VCaP (cell line): ENCODE measurements at regions not wholly inside any gene's neighbourhood (a gene's known extent, or its start where the extent isn't known, plus 50 kb on each side); places are given as distances from the start of the nearest gene placed in this dataset.
A peak's percentile ranks its signal among the peaks of the same experiment; 100 is the strongest.

Experiments used
- H3K27ac ChIP-seq: fragments of 450-650 bp; 2 replicates; pipeline ENCODE4 v1.5.1; 2017
- TF ChIP-seq, protein P1 (sequence below): fragments of 450-650 bp; conservative IDR thresholded peaks from 2 replicates; pipeline ENCODE4 v1.5.1; 2017; ENCODE audit warnings: mild to moderate bottlenecking, moderate library complexity

DNA sequence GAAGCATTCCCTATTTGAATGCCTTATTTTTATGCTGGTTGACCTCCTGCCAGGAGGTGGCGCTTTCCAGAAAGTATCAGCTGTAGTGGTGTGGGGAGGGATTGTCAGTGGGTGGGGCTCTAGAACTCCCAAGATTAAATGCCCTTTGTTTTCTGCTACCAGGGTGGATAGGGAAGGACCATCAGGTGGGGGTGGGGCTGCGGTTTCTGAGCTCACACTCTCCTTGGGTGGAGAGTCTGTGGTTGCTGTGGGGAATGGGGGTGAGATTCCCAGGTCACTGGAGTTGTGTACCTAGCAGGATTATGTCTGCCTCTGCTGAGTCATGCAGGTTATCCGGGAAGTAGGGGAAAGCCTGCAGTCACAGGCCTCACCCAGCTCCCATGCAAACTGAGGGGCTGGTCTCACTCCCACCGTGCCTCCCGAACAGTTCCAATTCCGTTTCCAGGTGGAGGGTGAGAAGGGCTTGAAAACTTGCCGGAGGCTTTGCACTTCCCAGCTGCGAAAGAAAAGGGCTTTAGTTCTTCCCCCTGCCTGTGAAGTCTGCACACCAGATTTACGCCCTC lies 68.3 kb downstream of the ALG10B start:
- H3K27ac ChIP-seq, result no peak overlapping the region
- TF ChIP-seq, protein P1, sequence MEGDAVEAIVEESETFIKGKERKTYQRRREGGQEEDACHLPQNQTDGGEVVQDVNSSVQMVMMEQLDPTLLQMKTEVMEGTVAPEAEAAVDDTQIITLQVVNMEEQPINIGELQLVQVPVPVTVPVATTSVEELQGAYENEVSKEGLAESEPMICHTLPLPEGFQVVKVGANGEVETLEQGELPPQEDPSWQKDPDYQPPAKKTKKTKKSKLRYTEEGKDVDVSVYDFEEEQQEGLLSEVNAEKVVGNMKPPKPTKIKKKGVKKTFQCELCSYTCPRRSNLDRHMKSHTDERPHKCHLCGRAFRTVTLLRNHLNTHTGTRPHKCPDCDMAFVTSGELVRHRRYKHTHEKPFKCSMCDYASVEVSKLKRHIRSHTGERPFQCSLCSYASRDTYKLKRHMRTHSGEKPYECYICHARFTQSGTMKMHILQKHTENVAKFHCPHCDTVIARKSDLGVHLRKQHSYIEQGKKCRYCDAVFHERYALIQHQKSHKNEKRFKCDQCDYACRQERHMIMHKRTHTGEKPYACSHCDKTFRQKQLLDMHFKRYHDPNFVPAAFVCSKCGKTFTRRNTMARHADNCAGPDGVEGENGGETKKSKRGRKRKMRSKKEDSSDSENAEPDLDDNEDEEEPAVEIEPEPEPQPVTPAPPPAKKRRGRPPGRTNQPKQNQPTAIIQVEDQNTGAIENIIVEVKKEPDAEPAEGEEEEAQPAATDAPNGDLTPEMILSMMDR, result peak; percentile 19; the same call in 1 of the 2 replicates

DNA sequence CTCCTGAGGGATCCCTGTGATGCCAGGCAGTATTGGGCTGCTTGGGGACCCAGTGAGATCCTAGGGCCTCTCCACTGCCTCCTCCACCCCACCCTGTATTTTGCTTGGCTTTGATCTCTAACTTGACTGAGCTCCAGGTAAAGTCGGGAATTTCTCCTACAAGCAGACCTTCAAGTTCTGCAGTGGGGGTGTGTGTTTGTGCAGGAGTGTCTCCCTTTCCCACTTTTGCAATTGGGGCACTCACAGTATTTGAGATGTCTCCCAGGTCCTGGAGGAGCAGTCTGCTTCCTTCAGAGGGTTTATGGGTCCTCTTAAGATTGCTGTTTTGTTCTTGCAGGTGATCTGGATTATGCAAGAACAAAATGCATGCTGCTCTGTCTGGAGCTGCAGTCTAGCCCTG lies 68.9 kb downstream of the ALG10B start:
- no peak overlapping the region for H3K27ac ChIP-seq
- TF ChIP-seq, protein P1, result no peak

DNA sequence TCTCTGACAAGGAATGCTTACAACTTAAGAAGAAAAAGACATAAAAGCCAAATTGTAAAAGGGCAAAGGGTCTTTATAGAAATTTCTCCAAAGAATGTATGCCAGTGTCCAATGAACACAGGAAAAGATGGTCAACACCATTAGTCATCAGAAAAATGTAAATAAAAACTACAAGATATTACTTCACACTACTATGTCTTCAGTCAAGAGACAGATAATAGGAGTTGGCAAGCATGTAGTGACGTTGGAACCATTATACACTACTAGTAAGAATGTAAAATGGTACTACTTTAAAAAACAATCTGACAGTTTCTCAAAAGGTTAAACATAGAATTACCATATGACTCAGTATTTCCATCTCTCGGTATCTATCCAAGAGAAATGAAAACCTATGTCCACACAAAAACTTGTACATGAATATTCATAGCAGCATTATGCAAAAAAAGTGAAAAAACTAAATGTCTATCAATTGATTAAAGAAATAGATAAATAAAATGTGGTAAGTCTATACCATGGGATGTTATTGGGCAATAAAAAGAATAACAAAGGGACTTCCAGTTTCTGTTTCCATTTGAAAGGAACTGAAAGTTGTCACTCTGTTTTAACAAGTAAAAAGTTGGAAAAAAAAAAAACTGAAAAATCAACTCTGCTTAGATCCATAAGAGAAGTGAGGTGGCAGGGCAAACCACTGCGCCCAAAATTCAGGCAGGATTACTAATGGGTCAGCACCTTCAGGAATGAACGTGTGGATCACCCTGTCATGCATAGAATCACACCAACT lies 69.8 kb downstream of the ALG10B start:
- H3K27ac ChIP-seq, result no peak overlapping the region

DNA sequence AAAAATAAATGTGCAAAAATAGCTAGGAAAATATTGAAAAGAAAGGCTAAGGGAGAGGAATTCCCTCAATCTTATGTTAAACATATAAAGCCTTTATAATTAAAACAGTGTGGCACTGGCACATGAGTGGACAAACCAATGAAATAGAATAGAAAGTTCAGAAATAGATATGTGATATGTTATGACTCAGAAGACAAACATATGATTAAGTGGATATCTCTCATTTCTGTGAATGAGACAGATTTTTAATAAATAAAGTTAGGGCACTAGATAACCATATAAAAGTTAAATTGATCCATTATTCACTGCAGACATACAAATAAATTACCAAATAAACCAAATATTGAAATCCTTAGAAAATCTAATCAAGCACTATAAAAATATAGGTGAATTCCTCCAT lies 73.0 kb downstream of the ALG10B start:
- H3K27ac ChIP-seq, result no peak overlapping the region
- TF ChIP-seq, protein P1, result no peak

More for the DNA sequence above, 69.8 kb downstream of the ALG10B start:
- TF ChIP-seq, protein P1, result no peak

DNA sequence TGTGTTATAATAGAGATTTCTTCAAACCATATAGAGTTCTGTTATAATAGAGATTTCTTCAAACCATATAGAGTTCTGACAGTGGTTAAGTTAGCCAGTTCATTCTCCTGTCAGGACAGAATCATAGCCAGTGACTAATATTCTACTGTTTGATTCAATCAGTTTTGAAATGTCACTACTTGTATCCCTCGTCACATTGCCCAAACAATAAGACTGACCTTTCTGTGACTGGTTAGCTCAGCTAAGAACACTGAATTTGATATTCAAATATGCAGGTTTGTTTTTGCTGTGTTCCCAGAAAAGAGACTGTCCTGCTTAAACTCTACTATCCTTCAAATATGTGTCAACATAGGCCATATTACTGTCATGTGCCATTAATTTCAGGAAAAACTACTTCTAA lies 74.4 kb downstream of the ALG10B start:
- TF ChIP-seq, protein P1, result no peak
- no peak overlapping the region for H3K27ac ChIP-seq

DNA sequence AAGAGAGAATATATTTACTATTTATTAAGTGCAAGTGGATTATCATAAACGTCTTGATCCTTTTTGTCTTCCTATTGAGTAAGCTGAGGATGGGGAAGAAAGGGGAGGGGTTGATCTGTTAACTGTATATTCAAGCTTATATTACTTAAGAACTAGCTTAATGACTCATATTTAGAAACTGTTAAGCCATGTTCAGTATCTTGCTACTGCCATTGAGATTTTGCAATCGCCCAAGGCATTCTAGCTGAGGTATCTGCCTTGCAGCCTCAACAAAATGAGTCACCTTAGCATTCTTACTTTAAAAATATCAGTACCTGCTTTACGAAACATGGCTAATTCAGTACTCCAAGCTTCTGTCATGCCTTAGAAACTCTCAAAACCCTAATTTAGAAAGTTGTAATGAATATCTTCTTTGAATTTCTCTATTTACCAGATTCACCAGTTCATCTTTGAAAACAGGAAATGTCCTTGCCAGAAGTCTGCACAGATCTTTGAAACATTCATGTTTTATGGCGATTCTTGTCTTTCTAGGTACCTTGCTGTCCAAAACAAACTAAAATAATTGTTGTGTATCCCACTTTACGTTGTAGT lies 76.1 kb downstream of the ALG10B start:
- H3K27ac ChIP-seq, result no peak overlapping the region

DNA sequence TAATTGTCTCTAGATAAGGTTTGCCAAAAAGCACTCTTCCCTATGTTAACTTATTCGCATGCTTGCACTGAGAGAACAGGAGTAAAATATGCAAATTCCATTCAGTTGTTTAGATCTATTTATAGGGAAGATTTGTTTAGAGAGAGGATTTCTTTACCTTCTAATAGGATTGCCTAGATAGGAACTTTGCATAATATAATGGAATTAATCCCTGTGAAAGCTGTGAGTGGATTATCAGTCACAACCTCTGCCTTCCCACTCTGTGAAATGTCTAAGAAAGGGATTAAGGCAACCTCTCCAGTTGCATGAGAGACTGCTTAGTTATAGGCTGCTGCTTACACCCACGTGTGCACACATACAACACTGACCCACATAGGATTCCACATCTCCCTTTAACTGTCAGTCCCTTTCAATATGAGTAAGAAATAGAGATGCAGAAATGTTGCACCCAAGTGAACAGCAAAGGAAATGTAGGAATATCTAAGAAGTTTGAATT lies 83.2 kb downstream of the ALG10B start:
- no peak overlapping the region for H3K27ac ChIP-seq
- TF ChIP-seq, protein P1, result no peak

More for the DNA sequence above, 76.1 kb downstream of the ALG10B start:
- TF ChIP-seq, protein P1, result no peak
